Progenitor cell of endocrine pancreas (in vitro differentiated cells): ENCODE measurements at regions not wholly inside any gene's neighbourhood (a gene's known extent, or its start where the extent isn't known, plus 50 kb on each side); places are given as distances from the start of the nearest gene placed in this dataset.

Experiments
- DNase-seq: peaks from one replicate; pipeline ENCODE4 v3.0.0; 2021; ENCODE audit warnings: low spot score; ENCODE audit not compliant: unreplicated experiment
- H3K27ac Mint-ChIP-seq: 2 replicates; pipeline ENCODE4 v1.8.0; 2021; ENCODE audit warnings: mild to moderate bottlenecking, moderate library complexity, mixed read lengths
- H3K27me3 Mint-ChIP-seq: 2 replicates; pipeline ENCODE4 v1.8.0; 2021; ENCODE audit warnings: mixed read lengths
- H3K36me3 Mint-ChIP-seq: 2 replicates; pipeline ENCODE4 v1.8.0; 2022; ENCODE audit warnings: mixed read lengths; ENCODE audit not compliant: insufficient read depth
- H3K4me1 Mint-ChIP-seq: 2 replicates; pipeline ENCODE4 v1.8.0; 2021; ENCODE audit warnings: low read depth, mixed read lengths
- H3K4me3 Mint-ChIP-seq: 2 replicates; pipeline ENCODE4 v1.8.0; 2021; ENCODE audit warnings: low read depth, mild to moderate bottlenecking, moderate library complexity, mixed read lengths
- H3K9me3 Mint-ChIP-seq: 2 replicates; pipeline ENCODE4 v1.8.0; 2021; ENCODE audit warnings: low read depth, mixed read lengths
- CTCF ChIP-seq: fragments of 200-600 bp; sonication (generic); IDR thresholded peaks from one replicate; pipeline ENCODE4 v1.5.0; 2021; ENCODE audit warnings: antibody characterized with exemption, mild to moderate bottlenecking; ENCODE audit not compliant: unreplicated experiment

- H3K4me3 Mint-ChIP-seq, result no peak overlapping the region
- H3K4me1 Mint-ChIP-seq, result peaks cover 17% of the 10 kb centered on the region
- no peaks in the 10 kb centered on the region for H3K36me3 Mint-ChIP-seq
- no peaks in the 10 kb centered on the region for H3K27me3 Mint-ChIP-seq
- TF ChIP-seq CTCF, result no peak
- no peaks in the 10 kb centered on the region for H3K9me3 Mint-ChIP-seq
- DNase-seq, result no peak
- no peak overlapping the region for H3K27ac Mint-ChIP-seq
Measured at GRCh38 chr13:44652962-44653660, 77.0 kb upstream of the TSC22D1 start.

GRCh38 chr13:44652168-44652567 is 76.0 kb upstream of the TSC22D1 start:
- no peak for TF ChIP-seq CTCF
- H3K9me3 Mint-ChIP-seq, result no peaks in the 10 kb centered on the region
- no peaks in the 10 kb centered on the region for H3K27me3 Mint-ChIP-seq
- no peak for DNase-seq
- peaks cover 18% of the 10 kb centered on the region for H3K4me1 Mint-ChIP-seq
- H3K4me3 Mint-ChIP-seq, result no peak overlapping the region
- no peak overlapping the region for H3K27ac Mint-ChIP-seq
- H3K36me3 Mint-ChIP-seq, result no peaks in the 10 kb centered on the region

- Mint-ChIP-seq H3K4me3 (no peak overlapping the region), H3K36me3 (no peaks in the 10 kb centered on the region), H3K27ac (no peak overlapping the region), H3K4me1 (peaks cover 19% of the 10 kb centered on the region), H3K9me3 (no peaks in the 10 kb centered on the region), H3K27me3 (no peaks in the 10 kb centered on the region)
- TF ChIP-seq CTCF, result no peak
- no peak for DNase-seq
Measured at GRCh38 chr13:44651724-44652123, 75.6 kb upstream of the TSC22D1 start.

GRCh38 chr13:44651209-44651608 is 75.1 kb upstream of the TSC22D1 start:
- no peak overlapping the region for H3K4me3 Mint-ChIP-seq
- no peak for DNase-seq
- no peak for TF ChIP-seq CTCF
- H3K36me3 Mint-ChIP-seq, result no peaks in the 10 kb centered on the region
- H3K9me3 Mint-ChIP-seq, result no peaks in the 10 kb centered on the region
- peak overlapping the region; percentile 53 for H3K27ac Mint-ChIP-seq
- peaks cover 21% of the 10 kb centered on the region for H3K4me1 Mint-ChIP-seq
- no peaks in the 10 kb centered on the region for H3K27me3 Mint-ChIP-seq

- Mint-ChIP-seq H3K4me1 (peaks cover 21% of the 10 kb centered on the region), H3K27ac (no peak overlapping the region), H3K9me3 (no peaks in the 10 kb centered on the region), H3K27me3 (no peaks in the 10 kb centered on the region), H3K36me3 (no peaks in the 10 kb centered on the region), H3K4me3 (no peak overlapping the region)
- no peak for DNase-seq
- TF ChIP-seq CTCF, result no peak
Measured at GRCh38 chr13:44649834-44650233, 73.7 kb upstream of the TSC22D1 start.
